Gastrocnemius medialis (tissue), 4 donors: ENCODE measurements at regions not wholly inside any gene's neighbourhood (a gene's known extent, or its start where the extent isn't known, plus 50 kb on each side); places are given as distances from the start of the nearest gene placed in this dataset.
"Not testable (repeated sequence)": the region's sequence is repeated elsewhere in the genome, so short reads cannot be mapped to it uniquely, and the experiment has no call there.

Experiments used
- ATAC-seq, 2 donors: fragments of 150-250 bp; one replicate each; pipeline ENCODE4 v1.9.1; 2016
- DNase-seq, 2 donors: peaks; one replicate each; pipeline ENCODE4 v3.0.0-alpha.2; 2019
- H3K27ac ChIP-seq, 4 donors: fragments of 200-600 bp; sonication (generic); 1 replicate in 1 of 4; 2 replicates in 3 of 4; pipeline ENCODE4 v1.5.1; 2016 to 2018; ENCODE audit warnings: mild to moderate bottlenecking in 2 of 4, moderate library complexity in 1 of 4
- H3K27me3 ChIP-seq, 3 donors: fragments of 200-600 bp; sonication (generic) in 2 of 3; 1 replicate in 1 of 3; 2 replicates in 2 of 3; pipeline versions ENCODE4 v1.5.1 to v1.6.0; 2016 to 2019; ENCODE audit warnings: mild to moderate bottlenecking in 1 of 3, moderate library complexity in 1 of 3
- H3K36me3 ChIP-seq, 2 donors: fragments of 200-600 bp; sonication (generic) in 1 of 2; one replicate each; pipeline ENCODE4 v1.5.1; 2017 to 2018
- H3K4me1 ChIP-seq, 2 donors: fragments of 200-600 bp; sonication (generic) in 1 of 2; one replicate each; pipeline ENCODE4 v1.5.1; 2016 to 2017; ENCODE audit warnings: mild to moderate bottlenecking in 2 of 2
- H3K4me3 ChIP-seq, 4 donors: fragments of 200-600 bp; sonication (generic) in 3 of 4; 1 replicate in 1 of 4; 2 replicates in 3 of 4; pipeline ENCODE4 v1.5.1; 2016 to 2019; ENCODE audit warnings: mild to moderate bottlenecking in 2 of 4
- H3K9me3 ChIP-seq, 3 donors: fragments of 200-600 bp; sonication (generic) in 2 of 3; 1 replicate in 1 of 3; 2 replicates in 2 of 3; pipeline ENCODE4 v1.5.1; 2016 to 2019
- CTCF ChIP-seq, 5 experiments: fragments of 450-650 bp in 3 of 5; fragments of 200-600 bp in 2 of 5; sonication (generic) in 2 of 5; IDR thresholded peaks in 4 of 5; conservative IDR thresholded peaks in 1 of 5; 1 replicate in 4 of 5; 2 replicates in 1 of 5; pipeline ENCODE4 v1.5.1; 2016 to 2019; ENCODE audit warnings: antibody characterized with exemption in 5 of 5, mild to moderate bottlenecking in 3 of 5, moderate library complexity in 3 of 5
- POLR2A ChIP-seq, 2 donors: fragments of 450-650 bp; IDR thresholded peaks; one replicate each; pipeline ENCODE4 v1.6.1; 2017; ENCODE audit warnings: antibody characterized with exemption in 2 of 2, mild to moderate bottlenecking in 2 of 2, moderate library complexity in 2 of 2
- in situ Hi-C, 4 donors: fragments of 200-750 bp; cut with MboI; loops; one replicate each; pipeline versions ENCODE4 v1.15.0 to v1.8.0; 2017; ENCODE audit warnings: low sequenced_read_pairs in 4 of 4
- intact Hi-C: fragments of 100-400 bp; cut with DNase I; formaldehyde crosslinking; loops from one replicate; pipeline ENCODE4 v1.15.1; 2023; ENCODE audit warnings: low total_unique reads

GRCh38 chr9:6147846-6148245 is 67.8 kb upstream of the IL33 start:
- ATAC-seq (no peak), DNase-seq (no peak)
- in situ Hi-C loops (no loop called here), intact Hi-C loops (no loop called here)
- TF ChIP-seq CTCF (IDR thresholded peaks at IDR 0.05 in 4 of 5, conservative IDR thresholded peaks at IDR 0.05 in 1 of 5) (no peak), POLR2A (IDR thresholded peaks at IDR 0.05) (no peak)
- Histone ChIP-seq H3K9me3 (no peaks in the 10 kb centered on the region), H3K4me1 (no peaks in the 10 kb centered on the region), H3K36me3 (no peaks in the 10 kb centered on the region), H3K27me3 (no peaks in the 10 kb centered on the region), H3K4me3 (no peak overlapping the region), H3K27ac (no peak overlapping the region)

DNA sequence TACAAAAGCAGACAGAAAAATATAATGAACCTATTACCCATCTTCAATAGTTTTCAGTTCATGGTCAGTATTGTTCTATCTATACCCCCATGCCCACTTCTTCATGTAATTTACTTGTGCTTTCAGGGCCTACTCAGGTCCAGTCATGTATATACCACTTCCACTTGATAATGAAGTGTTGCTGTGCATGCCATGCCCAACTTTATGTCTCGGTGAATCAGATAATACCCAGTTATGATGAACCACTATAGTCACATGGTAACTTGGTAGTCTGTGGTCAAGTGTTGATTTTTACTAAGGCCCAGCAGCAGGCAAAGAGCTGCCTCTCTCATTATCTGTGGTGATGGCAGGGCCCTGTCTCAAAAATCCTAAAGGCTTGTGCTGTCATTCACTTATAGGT is 70.7 kb upstream of the IL33 start:
- Histone ChIP-seq H3K27me3 (no peaks in the 10 kb centered on the region), H3K9me3 (no peaks in the 10 kb centered on the region), H3K4me3 (no peak overlapping the region), H3K4me1 (no peaks in the 10 kb centered on the region), H3K27ac (no peak overlapping the region), H3K36me3 (no peaks in the 10 kb centered on the region)
- in situ Hi-C loops (no loop called here), intact Hi-C loops (no loop called here)
- DNase-seq (no peak), ATAC-seq (no peak)
- no peak for TF ChIP-seq POLR2A (IDR thresholded peaks at IDR 0.05)
- TF ChIP-seq CTCF (IDR thresholded peaks at IDR 0.05 in 4 of 5, conservative IDR thresholded peaks at IDR 0.05 in 1 of 5), result no peak

- Histone ChIP-seq H3K27ac (no peak overlapping the region), H3K9me3 (no peaks in the 10 kb centered on the region), H3K36me3 (no peaks in the 10 kb centered on the region), H3K4me1 (no peaks in the 10 kb centered on the region), H3K27me3 (no peaks in the 10 kb centered on the region), H3K4me3 (no peak overlapping the region)
- in situ Hi-C loops, result no loop called here
- DNase-seq (no peak), ATAC-seq (no peak)
- intact Hi-C loops, result no loop called here
- TF ChIP-seq POLR2A (IDR thresholded peaks at IDR 0.05) (no peak), CTCF (IDR thresholded peaks at IDR 0.05 in 4 of 5, conservative IDR thresholded peaks at IDR 0.05 in 1 of 5) (no peak)
These were observed 72.7 kb upstream of the IL33 start for GRCh38 chr9:6142799-6143454.

DNA sequence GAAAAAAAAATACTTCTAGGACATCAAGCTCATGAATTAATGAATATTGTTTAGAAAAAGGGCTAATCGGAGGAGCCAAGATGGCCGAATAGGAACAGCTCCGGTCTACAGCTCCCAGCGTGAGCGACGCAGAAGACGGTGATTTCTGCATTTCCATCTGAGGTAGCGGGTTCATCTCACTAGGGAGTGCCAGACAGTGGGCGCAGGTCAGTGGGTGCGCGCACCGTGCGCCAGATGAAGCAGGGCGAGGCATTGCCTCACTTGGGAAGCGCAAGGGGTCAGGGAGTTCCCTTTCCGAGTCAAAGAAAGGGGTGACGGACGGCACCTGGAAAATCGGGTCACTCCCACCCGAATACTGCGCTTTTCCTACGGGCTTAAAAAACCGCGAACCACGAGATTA is 79.8 kb upstream of the IL33 start:
- H3K4me1 ChIP-seq, H3K27ac ChIP-seq, H3K36me3 ChIP-seq, H3K27me3 ChIP-seq, in situ Hi-C loops, ATAC-seq, H3K4me3 ChIP-seq, intact Hi-C loops, DNase-seq, H3K9me3 ChIP-seq: not testable (repeated sequence)

DNA sequence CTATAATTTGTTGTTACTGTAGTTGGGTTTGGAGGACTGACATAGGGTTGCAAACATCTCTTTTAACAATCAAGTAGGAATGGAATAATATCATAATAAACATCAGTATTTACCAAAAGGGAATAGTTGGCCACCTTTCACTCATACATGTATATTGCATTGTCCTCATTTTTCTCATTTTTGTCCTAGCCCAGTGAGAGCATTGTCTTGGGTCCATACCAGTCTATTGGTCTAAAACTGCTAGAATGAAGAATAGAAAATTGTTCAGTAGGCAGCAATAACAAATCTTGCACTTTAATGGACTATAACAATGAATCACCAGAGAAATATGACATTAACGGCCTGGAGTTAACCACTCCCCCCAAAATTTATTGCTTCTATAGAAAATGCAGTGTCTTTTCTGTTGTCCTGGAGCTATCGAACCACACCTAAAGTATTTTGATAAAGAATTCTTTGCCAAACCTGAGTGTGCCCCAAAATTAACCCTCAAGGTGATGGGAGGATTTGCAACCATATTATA is 80.9 kb upstream of the IL33 start:
- no peaks in the 10 kb centered on the region for H3K27me3 ChIP-seq
- no peak overlapping the region for H3K4me3 ChIP-seq
- in situ Hi-C loops (no loop called here), intact Hi-C loops (no loop called here)
- ATAC-seq (no peak), DNase-seq (no peak)
- no peak overlapping the region for H3K27ac ChIP-seq
- H3K36me3 ChIP-seq, result no peaks in the 10 kb centered on the region
- TF ChIP-seq POLR2A (IDR thresholded peaks at IDR 0.05) (no peak), CTCF (IDR thresholded peaks at IDR 0.05 in 4 of 5, conservative IDR thresholded peaks at IDR 0.05 in 1 of 5) (no peak)
- H3K4me1 ChIP-seq, result no peaks in the 10 kb centered on the region
- H3K9me3 ChIP-seq, result no peaks in the 10 kb centered on the region
